Activated T-cell treated with anti-CD3 and anti-CD28 coated beads for 48 hours (primary cell): ENCODE measurements at regions not wholly inside any gene's neighbourhood (a gene's known extent, or its start where the extent isn't known, plus 50 kb on each side); places are given as distances from the start of the nearest gene placed in this dataset.

Experiments
- DNase-seq: peaks from one replicate; pipeline ENCODE4 v3.0.0-alpha.2; 2020; ENCODE audit warnings: low read depth

- no peak for DNase-seq
These were observed 184.8 kb upstream of the SASH1 start for GRCh38 chr6:148157841-148158240.

DNA sequence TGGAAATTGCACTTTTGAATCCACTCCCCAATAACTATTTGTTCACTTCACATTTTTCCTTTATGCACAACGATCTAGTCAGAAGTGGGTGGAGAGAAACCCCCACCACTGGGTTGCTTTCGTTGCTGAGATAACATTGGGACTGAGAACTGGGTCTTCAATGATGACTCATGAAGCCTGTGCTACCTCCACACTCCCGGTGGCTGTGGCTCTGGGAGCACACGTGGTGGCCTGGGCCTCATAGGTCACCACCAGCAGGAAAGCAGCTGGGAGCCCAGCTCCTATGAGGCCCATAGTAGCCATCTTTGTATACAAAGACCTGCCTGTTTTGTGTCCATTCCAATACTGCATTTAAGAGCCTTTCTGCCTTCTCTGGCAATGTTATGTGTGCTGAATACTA, 178.0 kb upstream of the SASH1 start:
- DNase-seq, result no peak

DNA sequence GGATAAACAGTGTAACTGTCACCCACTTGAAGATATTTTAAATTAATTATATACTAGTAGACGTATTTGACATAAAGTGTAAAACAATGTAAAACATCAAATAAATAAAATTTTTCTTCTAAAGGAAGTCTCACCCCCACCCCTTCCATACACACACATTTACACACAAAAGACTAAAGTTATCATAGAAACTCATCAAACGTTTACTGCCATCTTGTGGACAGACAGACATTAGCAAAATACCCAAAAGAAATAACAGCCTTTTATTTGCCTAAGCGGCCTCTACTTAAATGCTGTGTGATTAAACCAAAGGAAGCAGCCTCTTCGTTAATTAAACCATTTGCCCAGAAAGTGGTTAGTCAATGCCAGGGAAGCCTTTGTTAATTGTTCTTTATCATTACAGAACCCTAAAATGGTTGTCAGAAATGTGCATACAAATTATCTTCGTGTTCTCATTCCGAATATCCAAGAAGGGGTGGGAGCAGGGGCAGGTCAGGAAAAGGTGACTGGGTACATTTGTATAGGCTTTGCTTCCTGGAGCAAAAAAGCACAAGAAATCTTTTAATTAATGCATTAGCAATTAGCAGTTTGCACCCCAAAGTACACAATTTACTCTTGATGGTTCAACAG, 176.2 kb upstream of the SASH1 start:
- DNase-seq, result no peak

DNA sequence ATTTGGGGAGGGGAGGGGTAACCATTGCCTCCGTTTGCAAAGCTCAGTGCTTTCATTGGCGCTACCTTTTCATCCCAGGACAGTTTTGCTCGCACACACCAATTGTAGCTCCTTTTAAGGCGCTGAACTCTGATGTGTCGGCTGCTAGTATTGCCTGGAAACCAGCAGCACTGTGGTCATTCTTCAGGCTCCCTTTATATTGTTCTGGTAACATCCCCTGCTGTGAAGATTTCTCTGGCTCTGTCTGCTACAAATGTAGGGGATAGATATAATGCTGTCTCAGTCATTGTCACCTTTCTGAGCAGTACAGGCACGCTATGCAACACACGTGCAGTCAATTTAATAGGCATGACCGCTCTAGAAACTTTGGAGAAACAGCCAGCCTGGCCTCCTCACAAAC, 172.9 kb upstream of the SASH1 start:
- DNase-seq, result no peak

GRCh38 chr6:148170286-148170685, 172.4 kb upstream of the SASH1 start:
- DNase-seq, result no peak

DNA sequence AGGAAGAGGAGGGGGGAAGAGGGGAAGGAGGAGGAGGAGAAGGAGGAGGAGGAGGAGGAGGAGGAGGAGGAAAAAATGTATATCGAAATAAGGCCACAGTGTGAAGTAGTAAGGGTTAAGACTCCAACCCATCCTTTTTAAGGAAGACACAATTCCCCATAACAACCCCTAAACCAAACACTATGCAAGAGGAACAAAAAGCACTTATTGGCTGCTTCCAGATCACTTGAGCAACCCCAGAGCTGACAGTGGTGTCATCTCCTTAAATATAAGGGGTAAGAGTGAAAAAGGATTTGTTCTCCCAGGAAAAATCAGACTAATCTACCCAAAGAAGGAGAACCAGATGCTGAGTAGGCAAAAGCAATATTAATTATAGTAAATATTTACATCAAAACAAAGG, 169.1 kb upstream of the SASH1 start:
- no peak for DNase-seq

DNA sequence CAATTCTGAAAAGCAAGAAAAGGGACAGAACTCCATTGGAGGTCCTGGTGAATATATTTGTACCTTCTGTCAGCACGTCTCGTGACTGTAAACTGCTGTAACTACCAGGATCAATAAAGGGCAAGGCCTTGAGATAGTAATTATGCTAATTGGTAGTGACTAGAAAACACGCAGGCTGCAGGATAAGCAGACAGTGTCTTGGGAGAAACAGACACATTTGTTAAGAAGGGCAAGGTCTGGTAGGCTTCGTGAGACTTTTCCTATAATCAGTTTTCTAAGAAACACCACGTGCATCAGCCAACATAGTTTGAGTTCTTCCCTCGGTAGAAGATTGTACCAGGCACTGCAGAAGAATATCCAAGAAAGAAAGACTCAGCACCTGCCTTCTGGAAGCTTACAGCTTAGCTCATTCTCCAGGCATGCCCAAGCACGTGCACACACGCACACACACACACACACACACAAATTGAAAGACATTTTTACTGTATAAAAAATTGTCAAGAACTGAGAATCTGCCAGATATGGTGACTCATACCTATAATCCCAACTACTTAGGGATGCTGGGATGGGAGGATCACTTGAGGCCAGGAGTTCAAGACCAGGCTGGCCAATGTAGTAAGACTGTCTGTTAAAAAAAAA, 167.0 kb upstream of the SASH1 start:
- no peak for DNase-seq

DNA sequence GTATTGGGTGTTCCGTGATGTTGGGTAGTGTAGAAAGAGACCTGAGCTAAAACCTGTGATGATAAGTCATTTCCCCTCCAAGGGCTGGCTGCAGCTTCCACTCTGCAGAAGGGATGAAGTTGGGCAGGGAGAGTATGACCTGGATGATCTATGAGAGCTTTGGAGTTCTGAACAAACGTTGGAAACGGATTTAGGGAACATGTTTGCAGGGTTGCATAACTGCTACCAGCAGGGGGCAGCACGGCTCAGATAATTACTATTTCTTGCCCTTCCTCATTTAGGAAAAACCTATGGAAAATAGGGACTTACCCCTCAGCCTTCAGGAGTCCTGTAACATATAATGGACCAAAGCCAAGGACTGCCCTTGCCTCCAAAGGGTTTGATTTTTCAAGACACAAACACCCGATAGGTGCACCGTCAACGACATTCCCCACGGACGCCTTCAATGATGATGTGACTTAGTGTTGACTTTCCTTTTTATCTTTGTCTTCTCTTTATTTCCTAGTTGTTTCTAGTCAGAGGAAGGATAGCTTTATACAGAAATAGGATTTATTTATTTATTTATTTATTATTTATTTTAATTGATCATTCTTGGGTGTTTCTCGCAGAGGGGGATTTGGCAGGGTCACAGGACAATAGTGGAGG, 164.9 kb upstream of the SASH1 start:
- peak; percentile 6 for DNase-seq

- DNase-seq, result no peak
These were observed 162.9 kb upstream of the SASH1 start for GRCh38 chr6:148179786-148180185.

- no peak for DNase-seq
These were observed 160.3 kb upstream of the SASH1 start for GRCh38 chr6:148182378-148182777.

- no peak for DNase-seq
These were observed 158.9 kb upstream of the SASH1 start for GRCh38 chr6:148183776-148184175.

- no peak for DNase-seq
These were observed 155.7 kb upstream of the SASH1 start for GRCh38 chr6:148186916-148187315.

DNA sequence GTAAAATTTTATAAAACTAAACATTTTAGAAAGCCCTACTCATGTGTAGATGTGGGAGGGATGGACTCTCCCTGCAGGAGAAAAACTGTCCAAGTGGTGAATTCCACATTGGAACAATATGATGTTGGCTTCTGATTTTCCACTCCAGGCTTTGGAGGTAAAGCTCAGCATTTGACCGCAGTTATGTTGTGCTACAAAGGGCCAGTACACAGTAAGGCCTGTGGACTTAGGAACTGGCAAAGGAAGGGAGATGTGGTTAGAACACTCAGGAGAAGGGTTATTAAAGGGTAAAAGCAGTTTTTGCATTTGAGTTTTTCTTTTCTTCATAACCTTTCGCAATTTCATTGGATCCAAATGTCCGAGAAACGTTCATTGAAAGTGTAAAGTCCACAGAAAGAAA, 150.3 kb upstream of the SASH1 start:
- DNase-seq, result no peak

DNA sequence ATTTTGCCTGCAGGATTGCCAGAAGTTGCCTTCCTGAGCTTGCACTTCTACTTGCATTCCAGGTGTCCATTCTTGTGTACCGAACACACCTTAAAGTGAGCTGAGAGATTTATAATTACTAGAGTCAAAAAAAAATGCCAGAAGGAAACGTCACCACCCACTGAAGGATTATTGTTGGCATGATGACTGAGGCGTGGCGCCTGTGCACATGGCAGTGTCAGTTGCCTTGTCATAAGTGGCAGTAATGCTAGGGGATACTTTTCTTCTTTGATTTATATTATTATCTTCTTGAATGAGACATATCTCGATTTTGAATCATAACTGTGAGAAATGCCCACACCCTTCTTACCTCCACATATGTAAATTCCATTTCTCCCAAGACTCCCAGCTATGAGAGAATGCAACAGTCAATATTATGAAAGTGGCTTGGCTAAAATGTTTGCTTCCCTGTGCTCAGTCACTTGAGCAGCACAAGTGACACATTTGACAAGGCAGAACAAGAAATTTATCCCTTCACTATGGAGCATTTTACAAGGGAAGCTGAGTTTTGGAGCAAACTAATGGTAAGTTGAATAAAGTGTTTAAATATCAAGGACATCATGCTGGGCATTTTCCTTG, 149.5 kb upstream of the SASH1 start:
- DNase-seq, result no peak

DNA sequence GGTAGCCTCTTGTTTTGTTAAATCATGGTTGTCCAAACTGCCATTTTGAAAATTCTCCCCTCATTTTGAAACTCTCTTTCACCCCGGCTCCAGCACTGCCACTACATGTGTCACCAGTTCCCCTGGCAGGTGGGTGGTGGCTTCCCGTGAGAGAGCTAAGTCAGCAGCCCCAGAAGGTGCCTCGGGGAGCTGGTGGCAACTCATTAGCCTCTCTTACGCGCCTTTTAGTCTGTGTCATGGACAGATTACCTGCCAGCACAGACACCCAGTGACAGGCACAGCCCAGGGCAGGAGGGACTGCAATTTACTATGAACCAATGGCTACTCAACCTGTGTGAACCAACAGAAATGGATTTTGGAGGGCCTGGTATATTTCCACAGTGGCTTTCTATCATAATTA, 147.1 kb upstream of the SASH1 start:
- no peak for DNase-seq

- DNase-seq, result no peak
These were observed 143.1 kb upstream of the SASH1 start for GRCh38 chr6:148199584-148199983.

GRCh38 chr6:148200293-148200692, 142.3 kb upstream of the SASH1 start:
- DNase-seq, result no peak

- no peak for DNase-seq
These were observed 141.9 kb upstream of the SASH1 start for GRCh38 chr6:148200781-148201180.

DNA sequence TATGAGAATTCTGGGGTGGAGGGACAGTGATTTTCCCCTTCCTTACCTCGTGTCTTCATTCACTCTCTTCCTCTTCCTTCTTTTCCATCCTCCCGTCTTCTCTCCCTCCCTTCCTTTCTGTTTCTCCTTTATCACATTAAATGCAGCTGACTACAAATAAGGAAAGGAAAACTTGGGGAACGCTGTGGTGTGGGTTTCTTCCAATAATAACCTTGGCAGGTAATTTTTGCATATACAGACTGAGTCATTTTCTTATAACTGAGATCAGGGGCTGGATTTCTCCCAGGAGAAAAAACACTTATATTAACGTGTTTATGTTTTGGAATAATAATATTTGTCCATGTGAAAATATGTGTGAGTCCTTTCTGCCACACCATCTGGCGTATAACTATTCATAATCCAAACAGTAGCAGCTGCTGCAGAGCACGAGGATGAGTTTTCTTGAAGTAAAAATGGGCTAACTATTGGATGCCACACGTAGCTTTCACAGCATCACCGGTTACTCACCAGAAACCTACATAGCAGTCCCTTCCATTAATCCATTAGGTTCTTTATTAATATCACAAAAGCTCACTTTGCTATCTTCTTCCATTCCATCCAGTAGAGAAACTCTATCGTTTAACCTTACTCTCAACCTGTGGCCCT, 139.2 kb upstream of the SASH1 start:
- DNase-seq, result no peak

DNA sequence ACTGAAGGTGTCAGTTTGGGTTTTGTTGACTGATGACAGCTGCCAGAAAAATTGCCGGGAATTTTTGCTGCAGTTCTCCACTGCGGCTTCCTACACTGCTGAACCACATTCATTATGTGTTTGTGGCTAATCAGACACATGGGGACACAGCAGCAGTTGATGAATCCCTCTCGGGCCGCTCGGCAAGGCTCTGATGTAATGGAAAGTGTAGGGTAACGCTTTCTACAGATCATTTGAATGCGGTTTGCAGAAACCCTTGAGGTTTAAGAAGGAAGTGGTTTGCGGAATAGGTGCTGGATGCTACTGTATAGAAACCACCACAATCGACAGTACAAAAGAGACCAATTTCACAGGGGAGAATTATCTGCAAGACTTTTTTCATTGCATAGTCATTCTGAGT, 138.7 kb upstream of the SASH1 start:
- peak; percentile 37 for DNase-seq

GRCh38 chr6:148208298-148208697, 134.3 kb upstream of the SASH1 start:
- DNase-seq, result no peak

- DNase-seq, result no peak
These were observed 130.8 kb upstream of the SASH1 start for GRCh38 chr6:148211777-148212324.
